ENCODE measurements at regions not wholly inside any gene's neighbourhood (a gene's known extent, or its start where the extent isn't known, plus 50 kb on each side); places are given as distances from the start of the nearest gene placed in this dataset.

DNA sequence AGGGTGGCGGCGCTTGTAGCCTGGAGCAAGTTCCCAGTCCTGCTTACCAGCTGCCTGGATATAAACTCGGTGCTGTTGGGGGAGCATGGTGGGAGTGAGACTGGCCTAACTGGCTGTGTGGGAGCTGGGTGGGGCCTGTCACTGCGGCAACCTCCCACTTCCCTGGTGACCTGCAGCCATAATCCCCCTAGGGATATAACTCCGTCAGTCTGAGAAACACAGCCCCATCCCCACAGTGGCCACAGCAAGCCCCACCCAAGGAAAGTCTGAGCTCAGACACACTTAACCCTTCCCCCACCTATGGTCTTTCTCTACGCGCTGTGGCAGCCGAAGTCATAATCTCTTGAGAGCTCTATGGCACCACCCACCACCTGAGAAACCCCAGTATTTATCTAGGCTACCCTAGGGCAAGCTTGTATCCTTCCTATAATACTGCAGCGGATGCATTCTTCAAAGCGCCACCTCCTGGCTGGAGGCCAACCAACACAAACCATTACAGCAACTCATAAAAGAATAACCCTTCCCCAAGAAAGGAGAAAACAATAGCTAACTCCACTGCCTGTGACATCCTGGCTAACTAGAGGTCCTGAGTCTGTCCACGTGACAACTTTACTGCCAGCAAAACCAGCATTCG is 57.4 kb downstream of the ZNF648 start:
- no peak for TF ChIP-seq GABPA (IDR thresholded peaks at IDR 0.05; ENCODE audit: low read depth)
- TF ChIP-seq POLR2AphosphoS5 (IDR thresholded peaks at IDR 0.05; ENCODE audit: low read depth) = no peak
- TF ChIP-seq, protein P1, sequence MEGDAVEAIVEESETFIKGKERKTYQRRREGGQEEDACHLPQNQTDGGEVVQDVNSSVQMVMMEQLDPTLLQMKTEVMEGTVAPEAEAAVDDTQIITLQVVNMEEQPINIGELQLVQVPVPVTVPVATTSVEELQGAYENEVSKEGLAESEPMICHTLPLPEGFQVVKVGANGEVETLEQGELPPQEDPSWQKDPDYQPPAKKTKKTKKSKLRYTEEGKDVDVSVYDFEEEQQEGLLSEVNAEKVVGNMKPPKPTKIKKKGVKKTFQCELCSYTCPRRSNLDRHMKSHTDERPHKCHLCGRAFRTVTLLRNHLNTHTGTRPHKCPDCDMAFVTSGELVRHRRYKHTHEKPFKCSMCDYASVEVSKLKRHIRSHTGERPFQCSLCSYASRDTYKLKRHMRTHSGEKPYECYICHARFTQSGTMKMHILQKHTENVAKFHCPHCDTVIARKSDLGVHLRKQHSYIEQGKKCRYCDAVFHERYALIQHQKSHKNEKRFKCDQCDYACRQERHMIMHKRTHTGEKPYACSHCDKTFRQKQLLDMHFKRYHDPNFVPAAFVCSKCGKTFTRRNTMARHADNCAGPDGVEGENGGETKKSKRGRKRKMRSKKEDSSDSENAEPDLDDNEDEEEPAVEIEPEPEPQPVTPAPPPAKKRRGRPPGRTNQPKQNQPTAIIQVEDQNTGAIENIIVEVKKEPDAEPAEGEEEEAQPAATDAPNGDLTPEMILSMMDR (IDR thresholded peaks at IDR 0.05; ENCODE audit: insufficient read depth, low read length) = no peak
- TF ChIP-seq SPI1 (IDR thresholded peaks at IDR 0.05; ENCODE audit: borderline replicate concordance, low read depth) = no peak
- TF ChIP-seq, protein P2, sequence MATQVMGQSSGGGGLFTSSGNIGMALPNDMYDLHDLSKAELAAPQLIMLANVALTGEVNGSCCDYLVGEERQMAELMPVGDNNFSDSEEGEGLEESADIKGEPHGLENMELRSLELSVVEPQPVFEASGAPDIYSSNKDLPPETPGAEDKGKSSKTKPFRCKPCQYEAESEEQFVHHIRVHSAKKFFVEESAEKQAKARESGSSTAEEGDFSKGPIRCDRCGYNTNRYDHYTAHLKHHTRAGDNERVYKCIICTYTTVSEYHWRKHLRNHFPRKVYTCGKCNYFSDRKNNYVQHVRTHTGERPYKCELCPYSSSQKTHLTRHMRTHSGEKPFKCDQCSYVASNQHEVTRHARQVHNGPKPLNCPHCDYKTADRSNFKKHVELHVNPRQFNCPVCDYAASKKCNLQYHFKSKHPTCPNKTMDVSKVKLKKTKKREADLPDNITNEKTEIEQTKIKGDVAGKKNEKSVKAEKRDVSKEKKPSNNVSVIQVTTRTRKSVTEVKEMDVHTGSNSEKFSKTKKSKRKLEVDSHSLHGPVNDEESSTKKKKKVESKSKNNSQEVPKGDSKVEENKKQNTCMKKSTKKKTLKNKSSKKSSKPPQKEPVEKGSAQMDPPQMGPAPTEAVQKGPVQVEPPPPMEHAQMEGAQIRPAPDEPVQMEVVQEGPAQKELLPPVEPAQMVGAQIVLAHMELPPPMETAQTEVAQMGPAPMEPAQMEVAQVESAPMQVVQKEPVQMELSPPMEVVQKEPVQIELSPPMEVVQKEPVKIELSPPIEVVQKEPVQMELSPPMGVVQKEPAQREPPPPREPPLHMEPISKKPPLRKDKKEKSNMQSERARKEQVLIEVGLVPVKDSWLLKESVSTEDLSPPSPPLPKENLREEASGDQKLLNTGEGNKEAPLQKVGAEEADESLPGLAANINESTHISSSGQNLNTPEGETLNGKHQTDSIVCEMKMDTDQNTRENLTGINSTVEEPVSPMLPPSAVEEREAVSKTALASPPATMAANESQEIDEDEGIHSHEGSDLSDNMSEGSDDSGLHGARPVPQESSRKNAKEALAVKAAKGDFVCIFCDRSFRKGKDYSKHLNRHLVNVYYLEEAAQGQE (IDR thresholded peaks at IDR 0.05; ENCODE audit: insufficient replicate concordance, low read depth) = no peak
- Histone ChIP-seq H3K4me3 (replicated peaks; ENCODE audit: insufficient read depth, low read length) (no peak overlapping the region), H3K27ac (replicated peaks) (no peak overlapping the region), H3K27me3 (ENCODE audit: insufficient read depth, poor library complexity, severe bottlenecking) (no peaks in the 10 kb centered on the region)
- no peak for DNase-seq (ENCODE audit: low read depth in 1 of 2, low spot score in 1 of 2)

DNA sequence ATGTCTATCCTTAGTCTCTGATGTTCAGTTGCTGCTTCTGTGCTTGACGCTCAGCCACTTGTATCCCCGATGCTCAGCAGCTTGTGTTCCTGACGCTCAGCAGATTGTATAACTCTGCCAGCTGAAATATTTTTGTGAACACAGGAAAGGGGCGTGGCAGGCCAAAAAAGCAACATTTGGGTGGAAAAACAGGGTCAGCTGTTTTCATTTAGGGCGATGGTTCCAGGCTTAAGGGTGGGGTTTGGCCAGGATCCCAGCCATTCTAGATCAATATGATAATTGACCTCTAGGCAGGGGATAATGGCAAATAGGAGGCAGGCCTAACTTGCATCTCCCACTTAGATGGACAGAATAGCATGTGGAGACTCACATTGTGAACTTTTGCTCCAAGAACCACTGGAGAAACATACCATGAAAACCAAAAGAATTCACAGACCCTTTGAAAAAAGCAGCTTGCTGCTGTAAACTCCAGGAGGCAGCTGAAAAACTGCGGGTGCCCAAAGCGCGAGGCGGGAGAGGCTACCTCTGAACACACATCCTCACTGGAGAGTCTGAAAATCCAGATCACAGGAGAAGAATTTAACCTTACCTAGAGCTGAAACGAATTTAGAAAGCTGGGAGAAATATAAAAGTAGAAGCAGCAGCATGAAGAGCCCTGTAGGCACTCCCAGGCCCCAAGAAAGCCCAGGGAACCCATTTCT is 58.3 kb downstream of the ZNF648 start:
- TF ChIP-seq POLR2AphosphoS5 (IDR thresholded peaks at IDR 0.05; ENCODE audit: low read depth) (no peak), GABPA (IDR thresholded peaks at IDR 0.05; ENCODE audit: low read depth) (no peak), SPI1 (IDR thresholded peaks at IDR 0.05; ENCODE audit: borderline replicate concordance, low read depth) (no peak)
- TF ChIP-seq, protein P2 (IDR thresholded peaks at IDR 0.05; ENCODE audit: insufficient replicate concordance, low read depth) = no peak
- TF ChIP-seq, protein P1 (IDR thresholded peaks at IDR 0.05; ENCODE audit: insufficient read depth, low read length) = no peak
- no peak for DNase-seq (ENCODE audit: low read depth in 1 of 2, low spot score in 1 of 2)
- H3K27ac ChIP-seq (replicated peaks) = no peak overlapping the region
- no peak overlapping the region for H3K4me3 ChIP-seq (replicated peaks; ENCODE audit: insufficient read depth, low read length)
- no peaks in the 10 kb centered on the region for H3K27me3 ChIP-seq (ENCODE audit: insufficient read depth, poor library complexity, severe bottlenecking)

DNA sequence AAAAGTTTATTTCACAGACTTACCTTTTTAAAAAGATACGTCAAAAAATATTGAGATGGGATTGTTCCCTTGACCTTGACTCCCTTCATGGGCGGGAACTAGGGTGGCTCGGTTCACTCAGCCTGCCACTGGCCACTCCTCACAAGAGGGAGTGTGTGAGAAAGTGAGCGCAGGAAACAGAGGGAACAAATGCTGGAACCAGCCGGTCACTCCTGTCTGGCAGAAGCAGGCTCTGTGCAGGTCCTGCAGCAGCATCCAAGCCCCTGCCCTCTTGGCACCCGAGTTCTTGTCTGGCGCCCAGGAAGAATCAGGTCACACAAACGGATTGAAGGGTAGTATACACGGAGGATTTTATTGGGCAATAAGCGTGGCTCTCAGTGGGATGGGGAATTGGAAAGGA is 58.9 kb downstream of the ZNF648 start:
- no peak overlapping the region for H3K4me3 ChIP-seq (replicated peaks; ENCODE audit: insufficient read depth, low read length)
- DNase-seq (ENCODE audit: low read depth in 1 of 2, low spot score in 1 of 2) = no peak
- TF ChIP-seq, protein P1 (IDR thresholded peaks at IDR 0.05; ENCODE audit: insufficient read depth, low read length) = no peak
- TF ChIP-seq GABPA (IDR thresholded peaks at IDR 0.05; ENCODE audit: low read depth) (no peak), POLR2AphosphoS5 (IDR thresholded peaks at IDR 0.05; ENCODE audit: low read depth) (no peak), SPI1 (IDR thresholded peaks at IDR 0.05; ENCODE audit: borderline replicate concordance, low read depth) (no peak)
- TF ChIP-seq, protein P2 (IDR thresholded peaks at IDR 0.05; ENCODE audit: insufficient replicate concordance, low read depth) = no peak
- no peak overlapping the region for H3K27ac ChIP-seq (replicated peaks)
- no peaks in the 10 kb centered on the region for H3K27me3 ChIP-seq (ENCODE audit: insufficient read depth, poor library complexity, severe bottlenecking)

Measured in HL-60 (cell line).